Mesenchymal stem cell (in vitro differentiated cells and primary cell): ENCODE measurements at regions not wholly inside any gene's neighbourhood (a gene's known extent, or its start where the extent isn't known, plus 50 kb on each side); places are given as distances from the start of the nearest gene placed in this dataset.

Experiments used
- DNase-seq: peaks from one replicate; pipeline ENCODE4 v3.0.0-alpha.2; 2013
- H2AFZ ChIP-seq: one replicate; pipeline ENCODE4 v1.6.1; 2013; ENCODE audit warnings: low read depth, mild to moderate bottlenecking, control low read depth, inconsistent platforms, low read length, moderate library complexity
- H2AK5ac ChIP-seq: 2 replicates; pipeline ENCODE4 v1.6.1; 2013; ENCODE audit warnings: low read length, moderate library complexity, mild to moderate bottlenecking, inconsistent platforms; ENCODE audit not compliant: severe bottlenecking
- H2BK120ac ChIP-seq: one replicate; pipeline ENCODE4 v1.6.1; 2013; ENCODE audit warnings: low read depth, mild to moderate bottlenecking, inconsistent platforms, low read length, moderate library complexity
- H2BK12ac ChIP-seq, 2 experiments: one replicate each; pipeline ENCODE4 v1.6.1; 2013; ENCODE audit warnings: inconsistent platforms in 2 of 2, low read length in 2 of 2, mild to moderate bottlenecking in 2 of 2, moderate library complexity in 2 of 2, control low read depth in 1 of 2
- H2BK15ac ChIP-seq: one replicate; pipeline ENCODE4 v1.6.1; 2013; ENCODE audit warnings: mild to moderate bottlenecking, low read depth, inconsistent platforms; ENCODE audit not compliant: poor library complexity, severe bottlenecking
- H2BK5ac ChIP-seq: 2 replicates; pipeline ENCODE4 v1.6.1; 2013; ENCODE audit warnings: low read depth, mild to moderate bottlenecking, low read length, control low read depth, inconsistent platforms; ENCODE audit not compliant: poor library complexity, severe bottlenecking
- H3K14ac ChIP-seq, 2 experiments: one replicate each; pipeline ENCODE4 v1.6.1; 2013; ENCODE audit warnings: inconsistent platforms in 2 of 2, low read length in 2 of 2, control low read depth in 1 of 2, mild to moderate bottlenecking in 1 of 2, moderate library complexity in 1 of 2
- H3K18ac ChIP-seq, 2 experiments: one replicate each; pipeline ENCODE4 v1.6.1; 2013; ENCODE audit warnings: inconsistent platforms in 2 of 2, low read length in 2 of 2, control low read depth in 1 of 2, low read depth in 1 of 2, mild to moderate bottlenecking in 1 of 2
- H3K23ac ChIP-seq, 2 experiments: one replicate each; pipeline ENCODE4 v1.6.1; 2013; ENCODE audit warnings: inconsistent platforms in 2 of 2, low read length in 2 of 2, mild to moderate bottlenecking in 2 of 2, moderate library complexity in 2 of 2, control low read depth in 1 of 2
- H3K27ac ChIP-seq: 2 replicates; pipeline ENCODE4 v1.5.1; 2013; ENCODE audit warnings: mild to moderate bottlenecking, moderate library complexity, low read length, control low read depth, inconsistent platforms; ENCODE audit not compliant: poor library complexity, severe bottlenecking
- H3K27me3 ChIP-seq, 2 experiments: 2 replicates each; pipeline versions ENCODE4 v1.6.1 to v1.7.0; 2013; ENCODE audit warnings: low read length in 2 of 2, mild to moderate bottlenecking in 2 of 2, moderate library complexity in 2 of 2, control low read depth in 1 of 2, inconsistent platforms in 1 of 2; ENCODE audit not compliant: control insufficient read depth in 1 of 2, insufficient read depth in 1 of 2
- H3K36me3 ChIP-seq, 2 experiments: 2 replicates each; pipeline versions ENCODE4 v1.6.1 to v1.7.0; 2013; ENCODE audit warnings: low read length in 2 of 2, control low read depth in 1 of 2, inconsistent platforms in 1 of 2, low read depth in 1 of 2, mild to moderate bottlenecking in 1 of 2; ENCODE audit not compliant: insufficient read depth in 2 of 2, control insufficient read depth in 1 of 2
- H3K4ac ChIP-seq, 2 experiments: one replicate each; pipeline ENCODE4 v1.6.1; 2013; ENCODE audit warnings: inconsistent platforms in 2 of 2, low read length in 2 of 2, mild to moderate bottlenecking in 2 of 2, moderate library complexity in 2 of 2, control low read depth in 1 of 2, low read depth in 1 of 2
- H3K4me1 ChIP-seq: 2 replicates; pipeline ENCODE4 v1.6.1; 2013; ENCODE audit warnings: low read depth, low read length, control low read depth; ENCODE audit not compliant: control insufficient read depth, insufficient read depth
- H3K4me2 ChIP-seq: 2 replicates; pipeline ENCODE4 v1.6.1; 2013; ENCODE audit warnings: low read length, mild to moderate bottlenecking, inconsistent platforms; ENCODE audit not compliant: poor library complexity, severe bottlenecking
- H3K4me3 ChIP-seq, 2 experiments: 2 replicates each; pipeline versions ENCODE4 v1.5.1 to v1.7.0; 2013; ENCODE audit warnings: low read length in 2 of 2, mild to moderate bottlenecking in 2 of 2, control low read depth in 1 of 2, low read depth in 1 of 2; ENCODE audit not compliant: insufficient read depth in 1 of 2
- H3K79me1 ChIP-seq: replicated peaks from 2 replicates; pipeline ENCODE4 v1.6.1; 2013; ENCODE audit warnings: mild to moderate bottlenecking, control low read depth, low read length, inconsistent platforms; ENCODE audit not compliant: poor library complexity, severe bottlenecking
- H3K9ac ChIP-seq: 2 replicates; pipeline ENCODE4 v1.7.0; 2013; ENCODE audit warnings: mild to moderate bottlenecking, low read length, moderate library complexity
- H3K9me3 ChIP-seq: 2 replicates; pipeline ENCODE4 v1.7.0; 2013; ENCODE audit warnings: mild to moderate bottlenecking, low read length; ENCODE audit not compliant: control insufficient read depth
- H4K8ac ChIP-seq: one replicate; pipeline ENCODE4 v1.6.1; 2013; ENCODE audit warnings: inconsistent platforms, mild to moderate bottlenecking, low read length, moderate library complexity
- H4K91ac ChIP-seq: one replicate; pipeline ENCODE4 v1.6.1; 2013; ENCODE audit warnings: mild to moderate bottlenecking, low read length, inconsistent platforms
- WGBS: methylation state at CpG from one replicate; pipeline ENCODE4 v1.1.7; 2013; ENCODE audit warnings: mixed read lengths; 5-methylcytosine and 5-hydroxymethylcytosine counted together

- no peak overlapping the region for H3K27ac ChIP-seq
- H2BK5ac ChIP-seq: no peak overlapping the region
- H2AK5ac ChIP-seq: no peak overlapping the region
- no peak overlapping the region for H2AFZ ChIP-seq
- DNase-seq: no peak
- no peak overlapping the region for H2BK15ac ChIP-seq
- WGBS: 88% methylated on average over 3 of the region's 3 CpGs
- H3K27me3 ChIP-seq: no peaks in the 10 kb centered on the region
- no peaks in the 10 kb centered on the region for H3K79me1 ChIP-seq
- H3K4me3 ChIP-seq: no peak overlapping the region
- no peak overlapping the region for H2BK12ac ChIP-seq
- no peak overlapping the region for H3K4ac ChIP-seq
- no peak overlapping the region for H4K91ac ChIP-seq
- no peaks in the 10 kb centered on the region for H3K4me1 ChIP-seq
- peaks cover 6% of the 10 kb centered on the region for H3K9me3 ChIP-seq
- no peak overlapping the region for H3K9ac ChIP-seq
- H4K8ac ChIP-seq: no peak overlapping the region
- no peak overlapping the region for H3K14ac ChIP-seq
- no peak overlapping the region for H3K18ac ChIP-seq
- H3K4me2 ChIP-seq: no peak overlapping the region
- H3K23ac ChIP-seq: no peak overlapping the region
- H2BK120ac ChIP-seq: no peak overlapping the region
- no peaks in the 10 kb centered on the region for H3K36me3 ChIP-seq
Observed at GRCh38 chr2:83113953-83114352, 1345.1 kb downstream of the SUCLG1 start.

- Histone ChIP-seq H3K4me1 (no peaks in the 10 kb centered on the region), H3K9me3 (peaks cover 6% of the 10 kb centered on the region)
Observed at GRCh38 chr2:83112858-83113257, 1346.2 kb downstream of the SUCLG1 start.

DNA sequence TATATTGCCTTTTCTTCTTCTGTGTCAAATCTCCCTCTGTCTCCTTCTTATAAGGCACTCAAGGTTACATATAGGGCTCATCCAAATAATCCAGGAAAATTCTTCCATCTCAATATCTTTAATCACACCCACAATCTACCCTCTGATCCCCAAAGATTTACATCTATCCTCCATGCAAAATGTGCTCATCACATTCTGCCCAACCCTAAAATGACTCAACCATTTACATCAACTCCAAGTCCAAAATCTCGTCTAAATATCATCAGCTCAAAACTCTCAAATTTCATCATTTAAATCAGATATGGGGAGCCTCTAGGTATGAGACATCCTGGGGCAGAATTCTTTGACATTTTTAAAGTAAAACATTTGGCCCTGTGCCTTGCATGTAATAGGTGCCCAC, 1349.8 kb downstream of the SUCLG1 start:
- Histone ChIP-seq H3K27me3 (no peaks in the 10 kb centered on the region), H3K18ac (no peak overlapping the region)
- DNase-seq: no peak

More at GRCh38 chr2:83112858-83113257, 1346.2 kb downstream of the SUCLG1 start:
- no peak overlapping the region for H2BK15ac ChIP-seq
- H3K14ac ChIP-seq: no peak overlapping the region
- no peak overlapping the region for H2AK5ac ChIP-seq
- DNase-seq: no peak
- no peak overlapping the region for H2AFZ ChIP-seq
- no peak overlapping the region for H2BK120ac ChIP-seq
- no peak overlapping the region for H2BK12ac ChIP-seq
- no peak overlapping the region for H3K4ac ChIP-seq
- no peak overlapping the region for H3K4me2 ChIP-seq
- no peaks in the 10 kb centered on the region for H3K79me1 ChIP-seq
- no peak overlapping the region for H2BK5ac ChIP-seq
- H4K91ac ChIP-seq: no peak overlapping the region
- H3K18ac ChIP-seq: no peak overlapping the region
- no peak overlapping the region for H3K4me3 ChIP-seq
- no peaks in the 10 kb centered on the region for H3K27me3 ChIP-seq
- H3K23ac ChIP-seq: no peak overlapping the region
- no peak overlapping the region for H4K8ac ChIP-seq
- no peak overlapping the region for H3K27ac ChIP-seq
- no peaks in the 10 kb centered on the region for H3K36me3 ChIP-seq
- H3K9ac ChIP-seq: no peak overlapping the region
- WGBS: 82% methylated on average over 1 of the region's 2 CpGs

GRCh38 chr2:83106853-83107252, 1352.2 kb downstream of the SUCLG1 start:
- Histone ChIP-seq H3K27ac (no peak overlapping the region), H4K8ac (no peak overlapping the region), H4K91ac (no peak overlapping the region), H3K79me1 (no peaks in the 10 kb centered on the region), H3K27me3 (no peaks in the 10 kb centered on the region), H3K9ac (no peak overlapping the region), H3K23ac (no peak overlapping the region), H2AK5ac (no peak overlapping the region), H2BK12ac (no peak overlapping the region), H3K4me1 (peaks cover 1% of the 10 kb centered on the region), H3K18ac (no peak overlapping the region), H3K9me3 (peaks cover 6% of the 10 kb centered on the region), H2AFZ (no peak overlapping the region), H2BK120ac (no peak overlapping the region), H2BK5ac (no peak overlapping the region), H3K14ac (no peak overlapping the region), H3K4me3 (no peak overlapping the region), H3K36me3 (no peaks in the 10 kb centered on the region), H2BK15ac (no peak overlapping the region), H3K4ac (no peak overlapping the region), H3K4me2 (no peak overlapping the region)
- DNase-seq: no peak

More for the DNA sequence above, 1349.8 kb downstream of the SUCLG1 start:
- H2BK15ac ChIP-seq: no peak overlapping the region
- H3K4me1 ChIP-seq: no peaks in the 10 kb centered on the region
- no peak overlapping the region for H4K8ac ChIP-seq
- no peak overlapping the region for H3K23ac ChIP-seq
- no CpG with 5 or more reads among the region's 1 CpG for WGBS
- H2BK120ac ChIP-seq: no peak overlapping the region
- no peak overlapping the region for H2BK5ac ChIP-seq
- H2BK12ac ChIP-seq: no peak overlapping the region
- H3K9ac ChIP-seq: no peak overlapping the region
- no peak overlapping the region for H3K14ac ChIP-seq
- H2AFZ ChIP-seq: no peak overlapping the region
- H4K91ac ChIP-seq: no peak overlapping the region
- peaks cover 6% of the 10 kb centered on the region for H3K9me3 ChIP-seq
- H2AK5ac ChIP-seq: no peak overlapping the region
- no peak overlapping the region for H3K27ac ChIP-seq
- no peaks in the 10 kb centered on the region for H3K36me3 ChIP-seq
- H3K4ac ChIP-seq: no peak overlapping the region
- no peak overlapping the region for H3K4me3 ChIP-seq
- no peak overlapping the region for H3K4me2 ChIP-seq
- H3K79me1 ChIP-seq: no peaks in the 10 kb centered on the region
